GM12875 (cell line): ENCODE measurements at regions not wholly inside any gene's neighbourhood (a gene's known extent, or its start where the extent isn't known, plus 50 kb on each side); places are given as distances from the start of the nearest gene placed in this dataset.

ENCODE experiments used
- H3K4me3 ChIP-seq: one replicate; pipeline ENCODE4 v1.5.1; 2011; ENCODE audit warnings: low read depth, low read length, control low read depth
- CTCF ChIP-seq: IDR thresholded peaks from 2 replicates; pipeline ENCODE4 v1.5.1; 2011; ENCODE audit warnings: low read depth, mild to moderate bottlenecking, control low read depth, inconsistent platforms, low read length, moderate library complexity, borderline replicate concordance; ENCODE audit not compliant: insufficient read depth

- no peak overlapping the region for H3K4me3 ChIP-seq
- TF ChIP-seq CTCF, result no peak
Observed at GRCh38 chr7:25314094-25314730, 85.9 kb upstream of the NPVF start.

- no peak overlapping the region for H3K4me3 ChIP-seq
- TF ChIP-seq CTCF, result no peak
Observed at GRCh38 chr7:25314731-25315267, 86.5 kb upstream of the NPVF start.

- no peak overlapping the region for H3K4me3 ChIP-seq
- TF ChIP-seq CTCF, result no peak
Observed at GRCh38 chr7:25316366-25316765, 88.1 kb upstream of the NPVF start.

GRCh38 chr7:25318047-25318446, 89.8 kb upstream of the NPVF start:
- no peak for TF ChIP-seq CTCF
- no peak overlapping the region for H3K4me3 ChIP-seq

- no peak overlapping the region for H3K4me3 ChIP-seq
- TF ChIP-seq CTCF, result no peak
Observed at GRCh38 chr7:25319707-25320106, 91.4 kb upstream of the NPVF start.

- no peak overlapping the region for H3K4me3 ChIP-seq
- no peak for TF ChIP-seq CTCF
Observed at GRCh38 chr7:25320791-25321190, 92.5 kb upstream of the NPVF start.

GRCh38 chr7:25321424-25321823, 93.1 kb upstream of the NPVF start:
- H3K4me3 ChIP-seq, result no peak overlapping the region
- TF ChIP-seq CTCF, result no peak
